CD14-positive monocyte (primary cell): ENCODE measurements at regions not wholly inside any gene's neighbourhood (a gene's known extent, or its start where the extent isn't known, plus 50 kb on each side); places are given as distances from the start of the nearest gene placed in this dataset.

Experiments
- DNase-seq, 3 donors: peaks; one replicate each; pipeline ENCODE4 v3.0.0-alpha.2; 2011 to 2022
- H2AFZ ChIP-seq: 2 replicates; pipeline ENCODE4 v1.6.0; 2012; ENCODE audit warnings: mild to moderate bottlenecking, low read depth, low read length, inconsistent platforms; ENCODE audit not compliant: insufficient read depth, poor library complexity, severe bottlenecking
- H3K27ac ChIP-seq, 2 donors: 1 replicate in 1 of 2; 2 replicates in 1 of 2; pipeline ENCODE4 v1.5.1; 2012 to 2013; ENCODE audit warnings: low read length in 2 of 2, control low read depth in 1 of 2, inconsistent platforms in 1 of 2, low read depth in 1 of 2, mild to moderate bottlenecking in 1 of 2
- H3K27me3 ChIP-seq, 2 donors: one replicate each; pipeline versions ENCODE4 v1.6.0 to v1.6.1; 2011 to 2013; ENCODE audit warnings: low read length in 2 of 2; ENCODE audit not compliant: control insufficient read depth in 2 of 2, insufficient read depth in 2 of 2
- H3K36me3 ChIP-seq, 2 donors: replicated peaks in 1 of 2; 1 replicate in 1 of 2; 2 replicates in 1 of 2; pipeline versions ENCODE4 v1.5.1 to v1.6.1; 2012 to 2013; ENCODE audit warnings: low read length in 2 of 2, control low read depth in 1 of 2, inconsistent platforms in 1 of 2, mild to moderate bottlenecking in 1 of 2; ENCODE audit not compliant: insufficient read depth in 2 of 2, control insufficient read depth in 1 of 2
- H3K4me1 ChIP-seq, 2 donors: 1 replicate in 1 of 2; 2 replicates in 1 of 2; pipeline versions ENCODE4 v1.5.1 to v1.6.1; 2012 to 2013; ENCODE audit warnings: low read length in 2 of 2, control low read depth in 1 of 2, inconsistent platforms in 1 of 2, mild to moderate bottlenecking in 1 of 2, moderate library complexity in 1 of 2; ENCODE audit not compliant: insufficient read depth in 2 of 2, control insufficient read depth in 1 of 2
- H3K4me2 ChIP-seq: replicated peaks from 2 replicates; pipeline ENCODE3; 2012; ENCODE audit warnings: low read length, moderate library complexity, mild to moderate bottlenecking; ENCODE audit not compliant: poor library complexity, severe bottlenecking; ENCODE audit errors: extremely low read depth
- H3K4me3 ChIP-seq, 3 experiments: fragments of 200-600 bp in 1 of 3; sonication (generic) in 1 of 3; replicated peaks in 1 of 3; 1 replicate in 2 of 3; 2 replicates in 1 of 3; pipeline ENCODE4 v1.5.1; 2011 to 2013; ENCODE audit warnings: low read length in 3 of 3, mild to moderate bottlenecking in 3 of 3, control low read depth in 2 of 3, low read depth in 2 of 3, inconsistent platforms in 1 of 3, moderate library complexity in 1 of 3
- H3K79me2 ChIP-seq: 2 replicates; pipeline ENCODE4 v1.6.0; 2012; ENCODE audit warnings: mild to moderate bottlenecking, control low read depth, inconsistent platforms, low read length, moderate library complexity; ENCODE audit not compliant: insufficient read depth
- H3K9ac ChIP-seq: 2 replicates; pipeline ENCODE4 v1.6.0; 2017; ENCODE audit warnings: low read length, mild to moderate bottlenecking; ENCODE audit not compliant: insufficient read depth, poor library complexity, severe bottlenecking
- H3K9me3 ChIP-seq, 2 donors: replicated peaks in 1 of 2; 1 replicate in 1 of 2; 2 replicates in 1 of 2; pipeline versions ENCODE4 v1.5.1 to v1.6.1; 2012 to 2013; ENCODE audit warnings: low read length in 2 of 2, control low read depth in 1 of 2; ENCODE audit not compliant: control insufficient read depth in 1 of 2, insufficient read depth in 1 of 2
- H4K20me1 ChIP-seq: 2 replicates; pipeline ENCODE4 v1.6.0; 2012; ENCODE audit warnings: mild to moderate bottlenecking, low read length, control low read depth, moderate library complexity; ENCODE audit not compliant: insufficient read depth
- H3K27ac Mint-ChIP-seq, 7 donors: one replicate each; pipeline ENCODE4 v1.8.0; 2020; ENCODE audit warnings: mild to moderate bottlenecking in 7 of 7, mixed read lengths in 7 of 7, moderate library complexity in 6 of 7, inconsistent platforms in 2 of 7
- H3K27me3 Mint-ChIP-seq, 3 donors: one replicate each; pipeline ENCODE4 v1.8.0; 2021 to 2022; ENCODE audit warnings: low read depth in 3 of 3, mild to moderate bottlenecking in 3 of 3, mixed read lengths in 3 of 3, moderate library complexity in 3 of 3, inconsistent platforms in 1 of 3
- H3K36me3 Mint-ChIP-seq, 2 donors: one replicate each; pipeline ENCODE4 v1.8.0; 2020; ENCODE audit warnings: mixed read lengths in 2 of 2, inconsistent platforms in 1 of 2, mild to moderate bottlenecking in 1 of 2
- H3K4me1 Mint-ChIP-seq: one replicate; pipeline ENCODE4 v1.8.0; 2020; ENCODE audit warnings: mild to moderate bottlenecking, mixed read lengths
- H3K4me3 Mint-ChIP-seq, 2 donors: one replicate each; pipeline ENCODE4 v1.8.0; 2020; ENCODE audit warnings: mild to moderate bottlenecking in 2 of 2, mixed read lengths in 2 of 2, moderate library complexity in 1 of 2
- H3K9me3 Mint-ChIP-seq, 7 donors: one replicate each; pipeline ENCODE4 v1.8.0; 2020 to 2022; ENCODE audit warnings: mixed read lengths in 7 of 7, mild to moderate bottlenecking in 6 of 7, moderate library complexity in 6 of 7, inconsistent platforms in 2 of 7
- WGBS: methylation state at CpG from one replicate; pipeline ENCODE4 v1.1.5; 2013; ENCODE audit warnings: missing lambda C conversion rate; ENCODE audit not compliant: insufficient coverage; 5-methylcytosine and 5-hydroxymethylcytosine counted together
- intact Hi-C, 2 donors: fragments of 100-400 bp; cut with micrococcal nuclease; formaldehyde crosslinking; loops; one replicate each; pipeline versions ENCODE4 v1.15.0 to v1.15.1; 2023
- TF ChIP-seq, protein P1 (sequence below): fragments of 200-600 bp; IDR thresholded peaks from one replicate; pipeline ENCODE4 v1.8.0; 2022; ENCODE audit warnings: antibody characterized with exemption, mild to moderate bottlenecking

DNA sequence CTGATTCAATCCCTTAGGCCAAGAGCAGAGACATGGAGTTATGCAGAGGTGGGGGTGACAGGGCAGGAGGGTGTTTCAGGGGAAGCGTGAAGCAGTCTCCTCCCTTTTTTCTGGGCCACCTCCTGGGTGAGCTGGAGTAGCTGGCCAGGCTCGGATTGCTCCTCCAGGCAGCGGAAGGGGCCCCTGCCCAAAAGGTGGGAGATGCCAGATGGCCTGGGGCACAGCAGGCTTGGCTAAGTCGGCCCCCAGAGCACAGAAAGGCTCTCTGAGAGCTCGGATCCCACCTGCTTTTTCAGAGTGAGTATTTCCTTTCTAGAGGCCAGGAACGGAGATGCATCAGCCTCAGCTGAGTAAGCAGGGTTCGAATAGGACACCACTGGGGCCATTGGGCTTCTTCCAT is 196.9 kb downstream of the ANKRD30B start:
- TF ChIP-seq, protein P1, sequence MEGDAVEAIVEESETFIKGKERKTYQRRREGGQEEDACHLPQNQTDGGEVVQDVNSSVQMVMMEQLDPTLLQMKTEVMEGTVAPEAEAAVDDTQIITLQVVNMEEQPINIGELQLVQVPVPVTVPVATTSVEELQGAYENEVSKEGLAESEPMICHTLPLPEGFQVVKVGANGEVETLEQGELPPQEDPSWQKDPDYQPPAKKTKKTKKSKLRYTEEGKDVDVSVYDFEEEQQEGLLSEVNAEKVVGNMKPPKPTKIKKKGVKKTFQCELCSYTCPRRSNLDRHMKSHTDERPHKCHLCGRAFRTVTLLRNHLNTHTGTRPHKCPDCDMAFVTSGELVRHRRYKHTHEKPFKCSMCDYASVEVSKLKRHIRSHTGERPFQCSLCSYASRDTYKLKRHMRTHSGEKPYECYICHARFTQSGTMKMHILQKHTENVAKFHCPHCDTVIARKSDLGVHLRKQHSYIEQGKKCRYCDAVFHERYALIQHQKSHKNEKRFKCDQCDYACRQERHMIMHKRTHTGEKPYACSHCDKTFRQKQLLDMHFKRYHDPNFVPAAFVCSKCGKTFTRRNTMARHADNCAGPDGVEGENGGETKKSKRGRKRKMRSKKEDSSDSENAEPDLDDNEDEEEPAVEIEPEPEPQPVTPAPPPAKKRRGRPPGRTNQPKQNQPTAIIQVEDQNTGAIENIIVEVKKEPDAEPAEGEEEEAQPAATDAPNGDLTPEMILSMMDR, result no peak
- Mint-ChIP-seq H3K9me3 (peaks cover 0 to 12% (median 6%) of the 10 kb centered on the region in 7 donors), H3K36me3 (no peaks in the 10 kb centered on the region), H3K27me3 (peaks cover 0 to 6% (median 3%) of the 10 kb centered on the region in 3 donors), H3K4me1 (no peaks in the 10 kb centered on the region), H3K27ac (no peak overlapping the region), H3K4me3 (no peak overlapping the region)
- Histone ChIP-seq H3K9ac (no peak overlapping the region), H3K27ac (no peak overlapping the region), H3K4me2 (no peak overlapping the region), H3K36me3 (no peaks in the 10 kb centered on the region), H2AFZ (no peak overlapping the region), H3K9me3 (peaks cover 0 to 23% of the 10 kb centered on the region in 2 donors), H3K4me3 (no peak overlapping the region), H4K20me1 (no peaks in the 10 kb centered on the region), H3K4me1 (no peaks in the 10 kb centered on the region), H3K79me2 (no peaks in the 10 kb centered on the region), H3K27me3 (no peaks in the 10 kb centered on the region)
- intact Hi-C loops, result no loop called here
- 84% methylated on average over 5 of the region's 7 CpGs for WGBS
- DNase-seq, result no peak

DNA sequence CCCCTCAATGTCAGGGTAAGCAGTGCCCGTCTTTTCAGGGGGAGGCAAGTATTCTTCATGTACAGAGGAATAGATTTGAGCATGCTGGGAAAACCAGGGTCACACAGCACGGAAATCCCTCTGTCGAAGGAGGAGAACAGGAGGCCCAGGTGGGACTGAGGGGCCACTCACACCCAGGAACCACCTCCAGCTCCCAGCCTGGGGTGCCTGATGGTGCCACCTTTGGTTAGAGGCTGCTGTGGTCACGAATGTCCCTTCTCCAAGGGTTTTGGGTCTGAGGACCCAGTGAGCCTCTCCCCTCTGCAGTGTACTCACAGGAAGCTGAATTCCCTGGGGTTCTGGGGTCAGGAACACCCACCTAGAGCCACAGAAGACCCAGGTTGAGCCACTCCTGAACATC is 197.3 kb downstream of the ANKRD30B start:
- Mint-ChIP-seq H3K36me3 (no peaks in the 10 kb centered on the region), H3K9me3 (peaks cover 0 to 12% (median 6%) of the 10 kb centered on the region in 7 donors), H3K27ac (no peak overlapping the region), H3K27me3 (peaks cover 0 to 6% (median 3%) of the 10 kb centered on the region in 3 donors), H3K4me1 (no peaks in the 10 kb centered on the region), H3K4me3 (no peak overlapping the region)
- H3K4me3 ChIP-seq, result no peak overlapping the region
- intact Hi-C loops, result no loop called here
- no peak overlapping the region for H3K27ac ChIP-seq
- H2AFZ ChIP-seq, result no peak overlapping the region
- H3K79me2 ChIP-seq, result no peaks in the 10 kb centered on the region
- no peaks in the 10 kb centered on the region for H4K20me1 ChIP-seq
- 91% methylated on average over 3 of the region's 4 CpGs for WGBS
- H3K9ac ChIP-seq, result no peak overlapping the region
- TF ChIP-seq, protein P1, result no peak
- no peaks in the 10 kb centered on the region for H3K27me3 ChIP-seq
- H3K9me3 ChIP-seq, result peaks cover 0 to 23% of the 10 kb centered on the region in 2 donors
- H3K4me2 ChIP-seq, result no peak overlapping the region
- DNase-seq, result no peak
- H3K36me3 ChIP-seq, result no peaks in the 10 kb centered on the region
- H3K4me1 ChIP-seq, result no peaks in the 10 kb centered on the region
